CD4-positive, alpha-beta T cell treated with Interleukin-4 for 1 hour (primary cell): ENCODE measurements at regions not wholly inside any gene's neighbourhood (a gene's known extent, or its start where the extent isn't known, plus 50 kb on each side); places are given as distances from the start of the nearest gene placed in this dataset.

ENCODE experiments used
- DNase-seq, 2 donors: peaks; one replicate each; pipeline ENCODE4 v3.0.0-alpha.2; 2020 to 2022

- no peak for DNase-seq
Observed at GRCh38 chr17:33651686-33652085, 358.6 kb upstream of the ASIC2 start.

- DNase-seq: no peak
Observed at GRCh38 chr17:33652731-33653398, 359.8 kb upstream of the ASIC2 start.

GRCh38 chr17:33653399-33653788, 360.3 kb upstream of the ASIC2 start:
- no peak for DNase-seq

- DNase-seq: no peak
Observed at GRCh38 chr17:33657181-33657580, 364.1 kb upstream of the ASIC2 start.

- no peak for DNase-seq
Observed at GRCh38 chr17:33661975-33662374, 368.9 kb upstream of the ASIC2 start.

GRCh38 chr17:33664116-33664840, 371.2 kb upstream of the ASIC2 start:
- no peak for DNase-seq

GRCh38 chr17:33667052-33667509, 374.0 kb upstream of the ASIC2 start:
- DNase-seq: peak in 1 of 2 donors; percentile 23

GRCh38 chr17:33667671-33668070, 374.6 kb upstream of the ASIC2 start:
- DNase-seq: no peak

GRCh38 chr17:33668516-33668915, 375.4 kb upstream of the ASIC2 start:
- DNase-seq: no peak

- DNase-seq: no peak
Observed at GRCh38 chr17:33671491-33671890, 378.4 kb upstream of the ASIC2 start.

- DNase-seq: peak; percentile 15 to 29
Observed at GRCh38 chr17:33674685-33675084, 381.6 kb upstream of the ASIC2 start.

GRCh38 chr17:33676444-33676843, 383.3 kb upstream of the ASIC2 start:
- DNase-seq: no peak

- DNase-seq: no peak
Observed at GRCh38 chr17:33679595-33679994, 386.5 kb upstream of the ASIC2 start.

GRCh38 chr17:33680472-33680871, 387.4 kb upstream of the ASIC2 start:
- DNase-seq: no peak

GRCh38 chr17:33682599-33682998, 389.5 kb upstream of the ASIC2 start:
- DNase-seq: no peak

GRCh38 chr17:33684735-33685134, 391.6 kb upstream of the ASIC2 start:
- no peak for DNase-seq

- no peak for DNase-seq
Observed at GRCh38 chr17:33686171-33686570, 393.1 kb upstream of the ASIC2 start.

- no peak for DNase-seq
Observed at GRCh38 chr17:33687831-33688230, 394.7 kb upstream of the ASIC2 start.

- DNase-seq: no peak
Observed at GRCh38 chr17:33688771-33689170, 395.7 kb upstream of the ASIC2 start.

- no peak for DNase-seq
Observed at GRCh38 chr17:33689725-33690124, 396.6 kb upstream of the ASIC2 start.

GRCh38 chr17:33695431-33695830, 402.3 kb upstream of the ASIC2 start:
- no peak for DNase-seq

- no peak for DNase-seq
Observed at GRCh38 chr17:33696102-33696501, 403.0 kb upstream of the ASIC2 start.

- no peak for DNase-seq
Observed at GRCh38 chr17:33697557-33697956, 404.5 kb upstream of the ASIC2 start.

GRCh38 chr17:33701910-33702309, 408.8 kb upstream of the ASIC2 start:
- DNase-seq: no peak

GRCh38 chr17:33704856-33705255, 411.8 kb upstream of the ASIC2 start:
- DNase-seq: no peak
